IMR-90 (cell line): ENCODE measurements at regions not wholly inside any gene's neighbourhood (a gene's known extent, or its start where the extent isn't known, plus 50 kb on each side); places are given as distances from the start of the nearest gene placed in this dataset.

ENCODE experiments used
- ATAC-seq: fragments of 200-7000 bp; cut with Tn5 transposase; 2 replicates; pipeline ENCODE4 v1.9.1; 2020; ENCODE audit warnings: low read depth, mild to moderate bottlenecking, moderate library complexity
- BruUV-seq: library from RNA; stranded (reverse); fragments of 400-500 nt; replicated peaks from 2 replicates; lab custom pipeline; 2021; lab: Mats Ljungman, UMichigan
- CTCF ChIA-PET: fragments of 300-600 bp; formaldehyde crosslinking; extraction: SDS; loops from one replicate; lab custom pipeline; 2021; ENCODE audit warnings: antibody characterized with exemption; lab: Yijun Ruan, JAX
- POLR2A ChIA-PET: fragments of 300-600 bp; sonication (Branson Sonifier 250); formaldehyde crosslinking; loops from one replicate; lab custom pipeline; 2022; ENCODE audit warnings: antibody characterized with exemption; ENCODE audit not compliant: unreplicated experiment; lab: Charles Lee
- DNase-seq: peaks from one replicate; pipeline ENCODE4 v3.0.0; 2013
- H2AFZ ChIP-seq: replicated peaks from 2 replicates; pipeline ENCODE3; 2013; ENCODE audit warnings: low read length, mild to moderate bottlenecking; ENCODE audit not compliant: poor library complexity
- H2AK5ac ChIP-seq: 2 replicates; pipeline ENCODE4 v1.6.1; 2013; ENCODE audit warnings: low read depth, low read length, inconsistent platforms
- H2AK9ac ChIP-seq: replicated peaks from 2 replicates; pipeline ENCODE3; 2013; ENCODE audit warnings: mild to moderate bottlenecking, low read depth, low read length, moderate library complexity; ENCODE audit not compliant: poor library complexity
- H2BK120ac ChIP-seq: 2 replicates; pipeline ENCODE4 v1.6.1; 2013; ENCODE audit warnings: low read depth, low read length, inconsistent platforms
- H2BK15ac ChIP-seq: 3 replicates; pipeline ENCODE4 v1.6.1; 2013; ENCODE audit warnings: low read depth, low read length, inconsistent platforms
- H2BK20ac ChIP-seq: 2 replicates; pipeline ENCODE4 v1.6.1; 2013; ENCODE audit warnings: low read depth, mild to moderate bottlenecking, inconsistent platforms, low read length, moderate library complexity
- H2BK5ac ChIP-seq: 2 replicates; pipeline ENCODE4 v1.6.1; 2013; ENCODE audit warnings: mild to moderate bottlenecking, low read depth, low read length, inconsistent platforms; ENCODE audit not compliant: poor library complexity, severe bottlenecking
- H3K14ac ChIP-seq: replicated peaks from 2 replicates; pipeline ENCODE4 v1.6.1; 2013; ENCODE audit warnings: low read depth, low read length, inconsistent platforms
- H3K18ac ChIP-seq: 2 replicates; pipeline ENCODE4 v1.6.1; 2013; ENCODE audit warnings: low read depth, low read length, control low read depth
- H3K23ac ChIP-seq: 2 replicates; pipeline ENCODE4 v1.6.1; 2013; ENCODE audit warnings: low read depth, low read length, inconsistent platforms
- H3K27ac ChIP-seq: 2 replicates; pipeline ENCODE4 v1.5.1; 2013; ENCODE audit warnings: mild to moderate bottlenecking, control low read depth, low read length; ENCODE audit not compliant: insufficient read depth
- H3K27me3 ChIP-seq: 2 replicates; pipeline ENCODE4 v1.6.1; 2013; ENCODE audit warnings: low read length; ENCODE audit not compliant: control insufficient read depth, insufficient read depth
- H3K36me3 ChIP-seq: 2 replicates; pipeline ENCODE4 v1.6.1; 2013; ENCODE audit warnings: low read length, mixed read lengths; ENCODE audit not compliant: control insufficient read depth, insufficient read depth
- H3K4ac ChIP-seq: 2 replicates; pipeline ENCODE4 v1.6.1; 2013; ENCODE audit warnings: low read depth, low read length, inconsistent platforms
- H3K4me1 ChIP-seq: 2 replicates; pipeline ENCODE4 v1.6.1; 2013; ENCODE audit warnings: low read length, mixed read lengths; ENCODE audit not compliant: control insufficient read depth, insufficient read depth
- H3K4me2 ChIP-seq: 2 replicates; pipeline ENCODE4 v1.6.1; 2013; ENCODE audit warnings: low read depth, mild to moderate bottlenecking, control low read depth, low read length, moderate library complexity
- H3K4me3 ChIP-seq: 2 replicates; pipeline ENCODE4 v1.5.1; 2013; ENCODE audit warnings: low read depth, mild to moderate bottlenecking, control low read depth, low read length, moderate library complexity; ENCODE audit not compliant: insufficient read depth
- H3K56ac ChIP-seq: 2 replicates; pipeline ENCODE4 v1.6.1; 2013; ENCODE audit warnings: low read length, inconsistent platforms; ENCODE audit not compliant: insufficient read depth; ENCODE audit errors: extremely low read depth
- H3K79me1 ChIP-seq, 2 experiments: 2 replicates each; pipeline ENCODE4 v1.6.1; 2013; ENCODE audit warnings: low read length in 2 of 2, inconsistent platforms in 1 of 2, low read depth in 1 of 2
- H3K9ac ChIP-seq: 2 replicates; pipeline ENCODE4 v1.6.1; 2013; ENCODE audit warnings: low read depth, low read length, control low read depth
- H3K9me1 ChIP-seq: 2 replicates; pipeline ENCODE4 v1.6.1; 2013; ENCODE audit warnings: low read length, inconsistent platforms; ENCODE audit not compliant: insufficient read depth
- H3K9me3 ChIP-seq: 2 replicates; pipeline ENCODE4 v1.6.1; 2013; ENCODE audit warnings: low read length; ENCODE audit not compliant: control insufficient read depth, insufficient read depth
- H4K20me1 ChIP-seq: 2 replicates; pipeline ENCODE4 v1.6.1; 2013; ENCODE audit warnings: low read length, inconsistent platforms; ENCODE audit not compliant: insufficient read depth
- H4K5ac ChIP-seq: 2 replicates; pipeline ENCODE4 v1.6.1; 2013; ENCODE audit warnings: mild to moderate bottlenecking, low read depth, low read length, control low read depth
- H4K8ac ChIP-seq, 2 experiments: 2 replicates each; pipeline ENCODE4 v1.6.1; 2013; ENCODE audit warnings: low read depth in 2 of 2, low read length in 2 of 2, control low read depth in 1 of 2, inconsistent platforms in 1 of 2
- H4K91ac ChIP-seq: 2 replicates; pipeline ENCODE4 v1.6.1; 2013; ENCODE audit warnings: low read depth, low read length, inconsistent platforms; ENCODE audit not compliant: insufficient read depth
- BHLHE40 ChIP-seq: fragments of 150-350 bp; IDR thresholded peaks from 2 replicates; pipeline ENCODE4 v1.6.1; 2016; ENCODE audit warnings: mild to moderate bottlenecking, low read depth, low read length
- CEBPB ChIP-seq: IDR thresholded peaks from 2 replicates; pipeline ENCODE4 v1.6.1; 2012; ENCODE audit warnings: low read depth, low read length, improper control_type of control experiment
- CHD1 ChIP-seq: IDR thresholded peaks from 2 replicates; pipeline ENCODE4 v1.6.1; 2012; ENCODE audit warnings: low read depth, low read length, improper control_type of control experiment
- FOS ChIP-seq: fragments of 150-350 bp; IDR thresholded peaks from 2 replicates; pipeline ENCODE4 v1.6.1; 2016; ENCODE audit warnings: low read depth, low read length
- MAFK ChIP-seq: IDR thresholded peaks from 2 replicates; pipeline ENCODE4 v1.6.1; 2012; ENCODE audit warnings: low read depth, low read length, improper control_type of control experiment
- MAZ ChIP-seq: IDR thresholded peaks from 2 replicates; pipeline ENCODE4 v1.6.1; 2012; ENCODE audit warnings: low read depth, mild to moderate bottlenecking, low read length, improper control_type of control experiment, moderate library complexity, borderline replicate concordance
- MXI1 ChIP-seq: IDR thresholded peaks from 2 replicates; pipeline ENCODE4 v1.6.1; 2012; ENCODE audit warnings: low read depth, mild to moderate bottlenecking, low read length, moderate library complexity, borderline replicate concordance
- POLR2A ChIP-seq: IDR thresholded peaks from 2 replicates; pipeline ENCODE4 v1.6.1; 2012; ENCODE audit warnings: mild to moderate bottlenecking, low read depth, low read length
- RAD21 ChIP-seq: IDR thresholded peaks from 2 replicates; pipeline ENCODE4 v1.6.1; 2012; ENCODE audit warnings: low read length, improper control_type of control experiment
- RCOR1 ChIP-seq: IDR thresholded peaks from 2 replicates; pipeline ENCODE4 v1.6.1; 2012; ENCODE audit warnings: mild to moderate bottlenecking, low read length, improper control_type of control experiment; ENCODE audit not compliant: insufficient replicate concordance
- RFX5 ChIP-seq: IDR thresholded peaks from 2 replicates; pipeline ENCODE4 v1.8.0; 2012; ENCODE audit warnings: low read depth, mild to moderate bottlenecking, low read length, moderate library complexity
- SMC3 ChIP-seq: fragments of 150-350 bp; IDR thresholded peaks from 2 replicates; pipeline ENCODE4 v1.6.1; 2016; ENCODE audit warnings: low read depth, mild to moderate bottlenecking, antibody characterized with exemption, low read length, moderate library complexity
- WGBS, 2 experiments: methylation state at CpG; one replicate each; pipeline versions ENCODE4 v1.1.5 to v1.1.7; 2013; ENCODE audit warnings: missing lambda C conversion rate in 2 of 2; ENCODE audit not compliant: insufficient read length in 1 of 2; ENCODE audit errors: extremely low coverage in 2 of 2; 5-methylcytosine and 5-hydroxymethylcytosine counted together
- dilution Hi-C: fragments of 300-500 bp; cut with HindIII; formaldehyde crosslinking; loops from one replicate; pipeline ENCODE4 v1.14.3; 2018; ENCODE audit warnings: low sequenced_read_pairs; ENCODE audit not compliant: unreplicated experiment
- in situ Hi-C: fragments of 300-500 bp; cut with MboI; formaldehyde crosslinking; loops from 3 replicates; pipeline ENCODE4 v1.14.3; 2019; ENCODE audit warnings: low sequenced_read_pairs, inconsistent platforms, mixed read lengths
- intact Hi-C: fragments of 100-400 bp; cut with micrococcal nuclease; formaldehyde crosslinking; loops from 2 replicates; pipeline ENCODE4 v1.10.0; 2022
- TF ChIP-seq, protein P1 (sequence below): conservative IDR thresholded peaks from 2 replicates; pipeline ENCODE4 v1.5.1; 2012; ENCODE audit warnings: mild to moderate bottlenecking, low read depth, low read length, improper control_type of control experiment
- TF ChIP-seq, protein P2 (sequence below): fragments of 150-350 bp; IDR thresholded peaks from 2 replicates; pipeline ENCODE4 v1.6.1; 2016; ENCODE audit warnings: low read depth, mild to moderate bottlenecking, low read length, moderate library complexity, borderline replicate concordance

DNA sequence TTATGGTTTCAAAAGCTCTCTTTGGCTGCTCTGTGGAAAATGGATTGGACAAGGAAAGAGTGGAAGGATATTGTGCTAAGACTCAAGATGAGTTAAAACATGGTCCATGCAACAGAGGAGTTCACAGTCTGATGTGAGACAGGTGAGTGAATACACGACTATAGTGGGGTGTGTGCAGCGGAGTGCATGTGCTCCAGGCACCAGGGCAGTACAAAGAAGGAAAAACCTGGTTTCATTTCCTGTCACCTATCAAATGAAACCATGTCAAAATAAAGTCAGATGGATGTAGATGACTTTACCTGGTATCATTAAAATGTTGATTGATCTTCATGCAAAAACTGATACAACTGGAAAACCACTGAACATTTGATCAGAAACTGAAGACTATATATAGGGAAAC lies 241.0 kb upstream of the RASGEF1B start:
- Histone ChIP-seq H3K36me3 (no peaks in the 10 kb centered on the region), H2BK120ac (no peak overlapping the region), H2BK15ac (no peak overlapping the region), H2AK5ac (no peak overlapping the region), H3K14ac (no peak overlapping the region), H3K79me1 (no peaks in the 10 kb centered on the region), H2BK5ac (no peak overlapping the region), H4K20me1 (no peaks in the 10 kb centered on the region), H3K9me1 (no peaks in the 10 kb centered on the region), H2AFZ (no peak overlapping the region), H3K18ac (no peak overlapping the region), H2BK20ac (no peak overlapping the region), H4K8ac (no peak overlapping the region), H3K4me3 (no peak overlapping the region), H3K4me2 (no peak overlapping the region), H3K56ac (no peak overlapping the region), H3K9ac (no peak overlapping the region), H3K27me3 (no peaks in the 10 kb centered on the region), H4K5ac (no peak overlapping the region), H3K4ac (no peak overlapping the region), H3K9me3 (no peaks in the 10 kb centered on the region), H3K4me1 (no peaks in the 10 kb centered on the region), H3K27ac (no peak overlapping the region), H4K91ac (no peak overlapping the region), H3K23ac (no peak overlapping the region), H2AK9ac (no peak overlapping the region)
- CTCF ChIA-PET: no interaction called here
- ATAC-seq (no peak), DNase-seq (no peak)
- POLR2A ChIA-PET: no interaction called here
- no peak for TF ChIP-seq MXI1
- TF ChIP-seq, protein P1, sequence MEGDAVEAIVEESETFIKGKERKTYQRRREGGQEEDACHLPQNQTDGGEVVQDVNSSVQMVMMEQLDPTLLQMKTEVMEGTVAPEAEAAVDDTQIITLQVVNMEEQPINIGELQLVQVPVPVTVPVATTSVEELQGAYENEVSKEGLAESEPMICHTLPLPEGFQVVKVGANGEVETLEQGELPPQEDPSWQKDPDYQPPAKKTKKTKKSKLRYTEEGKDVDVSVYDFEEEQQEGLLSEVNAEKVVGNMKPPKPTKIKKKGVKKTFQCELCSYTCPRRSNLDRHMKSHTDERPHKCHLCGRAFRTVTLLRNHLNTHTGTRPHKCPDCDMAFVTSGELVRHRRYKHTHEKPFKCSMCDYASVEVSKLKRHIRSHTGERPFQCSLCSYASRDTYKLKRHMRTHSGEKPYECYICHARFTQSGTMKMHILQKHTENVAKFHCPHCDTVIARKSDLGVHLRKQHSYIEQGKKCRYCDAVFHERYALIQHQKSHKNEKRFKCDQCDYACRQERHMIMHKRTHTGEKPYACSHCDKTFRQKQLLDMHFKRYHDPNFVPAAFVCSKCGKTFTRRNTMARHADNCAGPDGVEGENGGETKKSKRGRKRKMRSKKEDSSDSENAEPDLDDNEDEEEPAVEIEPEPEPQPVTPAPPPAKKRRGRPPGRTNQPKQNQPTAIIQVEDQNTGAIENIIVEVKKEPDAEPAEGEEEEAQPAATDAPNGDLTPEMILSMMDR: no peak
- no peak for TF ChIP-seq RFX5
- no peak for TF ChIP-seq POLR2A
- TF ChIP-seq, protein P2, sequence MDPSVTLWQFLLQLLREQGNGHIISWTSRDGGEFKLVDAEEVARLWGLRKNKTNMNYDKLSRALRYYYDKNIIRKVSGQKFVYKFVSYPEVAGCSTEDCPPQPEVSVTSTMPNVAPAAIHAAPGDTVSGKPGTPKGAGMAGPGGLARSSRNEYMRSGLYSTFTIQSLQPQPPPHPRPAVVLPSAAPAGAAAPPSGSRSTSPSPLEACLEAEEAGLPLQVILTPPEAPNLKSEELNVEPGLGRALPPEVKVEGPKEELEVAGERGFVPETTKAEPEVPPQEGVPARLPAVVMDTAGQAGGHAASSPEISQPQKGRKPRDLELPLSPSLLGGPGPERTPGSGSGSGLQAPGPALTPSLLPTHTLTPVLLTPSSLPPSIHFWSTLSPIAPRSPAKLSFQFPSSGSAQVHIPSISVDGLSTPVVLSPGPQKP: no peak
- TF ChIP-seq RAD21: no peak
- no peak for TF ChIP-seq CEBPB
- no peak for TF ChIP-seq RCOR1
- no peak for TF ChIP-seq BHLHE40
- no peak for TF ChIP-seq CHD1
- no peak for TF ChIP-seq FOS
- TF ChIP-seq MAFK: no peak
- no peak for TF ChIP-seq MAZ
- no peak for TF ChIP-seq SMC3
- no TSS peak for BruUV-seq
- in situ Hi-C loops (no loop called here), dilution Hi-C loops (no loop called here), intact Hi-C loops (no loop called here)
- WGBS, 2 experiments: no CpG with 5 or more reads among the region's 2 CpGs
